ENCODE measurements at regions not wholly inside any gene's neighbourhood (a gene's known extent, or its start where the extent isn't known, plus 50 kb on each side); places are given as distances from the start of the nearest gene placed in this dataset.

DNA sequence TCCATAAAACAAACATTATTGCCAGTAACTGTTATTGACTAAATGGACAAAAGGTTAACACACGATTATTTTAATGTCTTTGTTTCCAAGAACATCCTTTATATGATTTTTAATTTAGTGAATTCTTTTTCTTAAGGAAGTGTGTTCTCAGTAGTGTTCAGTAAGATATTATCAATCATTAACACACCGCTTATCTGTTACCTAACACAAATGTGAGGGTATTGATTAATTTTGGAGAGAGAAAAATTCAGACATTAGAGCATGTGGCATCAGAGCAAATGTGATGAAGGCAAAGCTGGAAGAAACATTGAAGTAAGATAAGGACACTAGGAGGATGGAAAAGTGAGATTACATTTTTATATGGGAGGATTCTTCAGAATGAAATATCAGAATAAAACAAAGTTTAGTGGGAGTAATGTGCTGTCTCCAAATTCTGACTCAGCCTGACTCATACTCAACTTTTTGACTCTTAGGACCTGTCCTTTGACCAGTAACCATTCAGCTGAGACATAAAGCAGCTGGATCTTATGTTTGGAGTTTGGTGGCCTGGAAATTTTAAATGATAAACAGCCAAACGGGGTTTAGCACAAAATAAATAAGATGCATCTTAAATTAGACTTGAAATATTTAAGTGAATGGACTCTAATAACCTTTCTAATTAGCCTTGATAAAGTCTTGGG, 348.6 kb downstream of the CD109 start (continued):
- TF ChIP-seq, protein P1, sequence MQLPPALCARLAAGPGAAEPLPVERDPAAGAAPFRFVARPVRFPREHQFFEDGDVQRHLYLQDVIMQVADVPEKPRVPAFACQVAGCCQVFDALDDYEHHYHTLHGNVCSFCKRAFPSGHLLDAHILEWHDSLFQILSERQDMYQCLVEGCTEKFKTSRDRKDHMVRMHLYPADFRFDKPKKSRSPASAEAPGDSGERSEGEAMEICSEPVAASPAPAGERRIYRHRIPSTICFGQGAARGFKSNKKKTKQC (CRISPR knock-in tag; IDR thresholded peaks at IDR 0.05), result no peak
- no peak for TF ChIP-seq PYGO2 (tag; IDR thresholded peaks at IDR 0.05)
- TF ChIP-seq, protein P2, sequence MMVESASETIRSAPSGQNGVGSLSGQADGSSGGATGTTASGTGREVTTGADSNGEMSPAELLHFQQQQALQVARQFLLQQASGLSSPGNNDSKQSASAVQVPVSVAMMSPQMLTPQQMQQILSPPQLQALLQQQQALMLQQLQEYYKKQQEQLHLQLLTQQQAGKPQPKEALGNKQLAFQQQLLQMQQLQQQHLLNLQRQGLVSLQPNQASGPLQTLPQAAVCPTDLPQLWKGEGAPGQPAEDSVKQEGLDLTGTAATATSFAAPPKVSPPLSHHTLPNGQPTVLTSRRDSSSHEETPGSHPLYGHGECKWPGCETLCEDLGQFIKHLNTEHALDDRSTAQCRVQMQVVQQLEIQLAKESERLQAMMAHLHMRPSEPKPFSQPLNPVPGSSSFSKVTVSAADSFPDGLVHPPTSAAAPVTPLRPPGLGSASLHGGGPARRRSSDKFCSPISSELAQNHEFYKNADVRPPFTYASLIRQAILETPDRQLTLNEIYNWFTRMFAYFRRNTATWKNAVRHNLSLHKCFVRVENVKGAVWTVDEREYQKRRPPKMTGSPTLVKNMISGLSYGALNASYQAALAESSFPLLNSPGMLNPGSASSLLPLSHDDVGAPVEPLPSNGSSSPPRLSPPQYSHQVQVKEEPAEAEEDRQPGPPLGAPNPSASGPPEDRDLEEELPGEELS (CRISPR knock-in tag; IDR thresholded peaks at IDR 0.05; ENCODE audit: borderline replicate concordance), result no peak

- Histone ChIP-seq H3K9ac (ENCODE audit: insufficient read depth in 1 of 2, low read depth in 2 of 2, low read length in 2 of 2) (no peak overlapping the region), H4K20me1 (replicated peaks; ENCODE audit: control insufficient read depth, insufficient read depth, low read length) (no peaks in the 10 kb centered on the region), H3K9me1 (ENCODE audit: control insufficient read depth, insufficient read depth, low read length) (no peaks in the 10 kb centered on the region), H3K27me3 (ENCODE audit: control insufficient read depth in 2 of 2, insufficient read depth in 2 of 2, low read length in 2 of 2) (no peaks in the 10 kb centered on the region), H3K79me2 (ENCODE audit: control insufficient read depth, insufficient read depth, low read length) (no peaks in the 10 kb centered on the region), H3K27ac (ENCODE audit: extremely low read depth, low read depth, low read length) (no peak overlapping the region), H3K4me3 (no peak overlapping the region), H3K4me1 (replicated peaks in 1 of 2; ENCODE audit: control insufficient read depth in 2 of 2, insufficient read depth in 2 of 2, low read length in 2 of 2) (no peaks in the 10 kb centered on the region), H2AFZ (ENCODE audit: low read depth, low read length) (no peak overlapping the region), H3K36me3 (ENCODE audit: control insufficient read depth, insufficient read depth, low read length) (no peaks in the 10 kb centered on the region), H3K9me3 (replicated peaks; ENCODE audit: control insufficient read depth, insufficient read depth, low read depth, low read length) (no peaks in the 10 kb centered on the region; the same call in 1 of the 2 replicates), H3K4me2 (ENCODE audit: insufficient read depth, low read length) (no peak overlapping the region)
- 0% methylated on average over 3 of the region's 3 CpGs for WGBS (ENCODE audit: insufficient coverage, low coverage, missing lambda C conversion rate)
- no peak for ATAC-seq
- ChIA-PET CTCF (ENCODE audit: low intra/inter-chr PET ratio) (no interaction called here), POLR2A (no interaction called here)
- no peak for FAIRE-seq
- in situ Hi-C loops (cut with MboI), result no loop called here
- no TSS peak for BruUV-seq (replicated peaks)
- TF ChIP-seq HDGF (IDR thresholded peaks at IDR 0.05), result no peak
- no peak for TF ChIP-seq KAT7 (CRISPR knock-in tag; IDR thresholded peaks at IDR 0.05; ENCODE audit: borderline replicate concordance)
- no peak for TF ChIP-seq ATF4 (CRISPR knock-in tag; IDR thresholded peaks at IDR 0.05)
- TF ChIP-seq EGR1 (conservative IDR thresholded peaks at IDR 0.05), result no peak
- DNase-seq (ENCODE audit: extremely low read depth in 1 of 4, low spot score in 3 of 4), result no peak
- intact Hi-C loops (cut with micrococcal nuclease), result no loop called here
Observed at GRCh38 chr6:74041420-74041819, 345.4 kb downstream of the CD109 start.

Data from K562 (cell line).